Choroid plexus epithelial cell (primary cell): ENCODE measurements at regions not wholly inside any gene's neighbourhood (a gene's known extent, or its start where the extent isn't known, plus 50 kb on each side); places are given as distances from the start of the nearest gene placed in this dataset.

Experiments used
- DNase-seq: peaks from one replicate; pipeline ENCODE4 v3.0.0-alpha.2; 2010; ENCODE audit warnings: low read depth
- H3K4me3 ChIP-seq: 2 replicates; pipeline ENCODE4 v1.5.1; 2011; ENCODE audit warnings: low read depth, mild to moderate bottlenecking, control low read depth, low read length, moderate library complexity
- CTCF ChIP-seq: conservative IDR thresholded peaks from 2 replicates; pipeline ENCODE4 v1.5.1; 2011; ENCODE audit warnings: low read depth, mild to moderate bottlenecking, control low read depth, inconsistent platforms, low read length, moderate library complexity

DNA sequence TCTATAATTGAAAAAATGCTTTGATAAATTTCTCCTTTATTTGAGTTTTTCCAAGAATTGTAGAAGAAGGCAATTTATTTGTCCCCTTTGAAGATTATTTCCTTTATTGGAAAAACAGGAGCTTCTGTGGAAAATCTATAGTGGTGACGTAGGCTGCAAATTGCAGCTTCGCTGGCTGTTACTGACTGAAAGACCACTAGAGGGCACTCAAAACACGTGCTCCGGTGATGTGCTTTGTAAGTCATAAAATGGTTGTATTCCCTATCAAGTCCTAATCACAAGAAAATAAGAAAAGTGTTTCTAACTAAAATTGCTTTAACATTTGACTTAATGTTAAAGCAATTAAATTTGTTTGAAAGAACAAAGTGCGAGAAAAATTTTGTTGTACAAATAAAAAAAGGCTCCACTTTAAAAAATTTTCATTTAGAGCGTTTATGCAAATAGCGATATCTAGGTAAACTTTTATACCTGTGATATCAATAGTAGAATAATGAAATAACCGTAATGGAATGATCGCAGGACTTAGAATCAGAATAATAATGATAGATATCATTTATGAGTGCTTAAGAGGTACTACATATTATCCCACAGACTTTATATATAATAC is 638.2 kb upstream of the SPRY2 start:
- TF ChIP-seq CTCF, result peak; percentile 92
- peak; percentile 90 for DNase-seq
- H3K4me3 ChIP-seq, result no peak overlapping the region

DNA sequence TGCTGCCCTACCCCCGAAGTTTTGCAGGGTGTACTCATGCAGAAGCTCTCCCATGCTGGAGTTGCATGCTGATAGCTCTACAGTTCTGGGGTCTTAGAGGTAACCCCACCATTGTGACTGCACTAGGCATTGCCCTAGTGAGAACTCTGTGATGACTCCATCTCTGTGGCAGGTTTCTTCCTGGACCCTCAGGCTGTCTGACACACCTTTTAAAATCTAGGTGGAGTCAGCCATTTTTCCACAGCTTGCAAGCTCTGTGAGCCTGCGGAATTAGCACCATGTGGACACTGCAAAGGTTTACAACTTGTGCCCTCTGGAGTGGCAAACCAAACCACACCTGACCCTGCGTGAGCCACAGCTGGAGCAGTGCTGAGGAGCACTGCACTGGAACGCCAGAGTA is 636.2 kb upstream of the SPRY2 start:
- DNase-seq, result no peak
- H3K4me3 ChIP-seq, result no peak overlapping the region
- no peak for TF ChIP-seq CTCF

- no peak overlapping the region for H3K4me3 ChIP-seq
- DNase-seq, result no peak
- no peak for TF ChIP-seq CTCF
Observed at GRCh38 chr13:80975903-80976302, 635.0 kb upstream of the SPRY2 start.

DNA sequence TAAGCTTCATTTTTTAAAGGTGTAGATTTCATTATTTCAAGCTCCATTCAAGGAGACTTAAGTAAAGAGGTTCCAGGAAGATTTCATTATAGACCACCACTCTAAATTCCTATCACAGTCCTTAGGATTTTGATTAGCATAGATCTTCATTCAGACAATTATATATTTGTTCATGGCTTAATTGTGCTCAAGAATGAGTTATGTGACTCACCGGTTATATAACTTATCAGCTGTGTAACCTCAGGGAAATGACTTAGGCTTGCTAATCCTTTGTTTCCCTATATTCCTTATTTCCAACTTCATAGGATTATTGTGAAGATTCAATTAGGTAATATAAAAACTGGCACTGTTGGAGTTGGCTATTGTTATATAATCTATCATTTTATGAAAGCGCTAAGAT is 632.8 kb upstream of the SPRY2 start:
- DNase-seq, result no peak
- no peak for TF ChIP-seq CTCF

GRCh38 chr13:80972857-80973478 is 632.0 kb upstream of the SPRY2 start:
- TF ChIP-seq CTCF, result no peak
- no peak for DNase-seq
- H3K4me3 ChIP-seq, result no peak overlapping the region

More for the DNA sequence above, 632.8 kb upstream of the SPRY2 start:
- H3K4me3 ChIP-seq, result no peak overlapping the region

GRCh38 chr13:80965097-80965496 is 624.2 kb upstream of the SPRY2 start:
- no peak for TF ChIP-seq CTCF
- no peak for DNase-seq
- no peak overlapping the region for H3K4me3 ChIP-seq

- peak; percentile 71 for DNase-seq
- peak; percentile 47 for TF ChIP-seq CTCF
- no peak overlapping the region for H3K4me3 ChIP-seq
Observed at GRCh38 chr13:80962855-80963254, 621.9 kb upstream of the SPRY2 start.
